HFFc6 (cell line): ENCODE measurements at regions not wholly inside any gene's neighbourhood (a gene's known extent, or its start where the extent isn't known, plus 50 kb on each side); places are given as distances from the start of the nearest gene placed in this dataset.

Experiments used
- DNase-seq: peaks from one replicate; pipeline ENCODE4 v3.0.0-alpha.2; 2018
- H3K27ac Mint-ChIP-seq: 2 replicates; pipeline ENCODE4 v1.8.0; 2020; ENCODE audit warnings: mild to moderate bottlenecking, mixed read lengths
- H3K27me3 Mint-ChIP-seq: 2 replicates; pipeline ENCODE4 v1.8.0; 2021; ENCODE audit warnings: mild to moderate bottlenecking, moderate library complexity, mixed read lengths; ENCODE audit not compliant: insufficient read depth
- H3K36me3 Mint-ChIP-seq: 2 replicates; pipeline ENCODE4 v1.8.0; 2021; ENCODE audit warnings: low read depth, mixed read lengths
- H3K4me1 Mint-ChIP-seq: 2 replicates; pipeline ENCODE4 v1.8.0; 2020; ENCODE audit warnings: low read depth, mixed read lengths
- H3K4me3 Mint-ChIP-seq: 2 replicates; pipeline ENCODE4 v1.8.0; 2020; ENCODE audit warnings: mild to moderate bottlenecking, moderate library complexity, mixed read lengths
- H3K9me3 Mint-ChIP-seq: 2 replicates; pipeline ENCODE4 v1.8.0; 2020; ENCODE audit warnings: mild to moderate bottlenecking, mixed read lengths
- CTCF ChIP-seq: fragments of 200-600 bp; sonication (generic); IDR thresholded peaks from 2 replicates; pipeline ENCODE4 v1.5.0; 2021; ENCODE audit warnings: antibody characterized with exemption, mild to moderate bottlenecking

GRCh38 chr14:101616202-101616601 lies 54.9 kb downstream of the DIO3 start:
- H3K36me3 Mint-ChIP-seq, result no peaks in the 10 kb centered on the region
- no peak overlapping the region for H3K4me3 Mint-ChIP-seq
- no peak overlapping the region for H3K27ac Mint-ChIP-seq
- no peak for DNase-seq
- TF ChIP-seq CTCF, result no peak
- H3K4me1 Mint-ChIP-seq, result no peaks in the 10 kb centered on the region
- H3K27me3 Mint-ChIP-seq, result peaks cover 27% of the 10 kb centered on the region
- H3K9me3 Mint-ChIP-seq, result no peaks in the 10 kb centered on the region

GRCh38 chr14:101619484-101619883 lies 58.2 kb downstream of the DIO3 start:
- Mint-ChIP-seq H3K4me3 (no peak overlapping the region), H3K27ac (no peak overlapping the region), H3K9me3 (no peaks in the 10 kb centered on the region), H3K4me1 (no peaks in the 10 kb centered on the region), H3K36me3 (no peaks in the 10 kb centered on the region), H3K27me3 (peaks cover 45% of the 10 kb centered on the region)
- DNase-seq, result no peak
- TF ChIP-seq CTCF, result no peak

- Mint-ChIP-seq H3K4me1 (no peaks in the 10 kb centered on the region), H3K4me3 (no peak overlapping the region), H3K36me3 (no peaks in the 10 kb centered on the region), H3K27me3 (peaks cover 44% of the 10 kb centered on the region), H3K9me3 (no peaks in the 10 kb centered on the region), H3K27ac (no peak overlapping the region)
- no peak for TF ChIP-seq CTCF
- no peak for DNase-seq
Observed at GRCh38 chr14:101620031-101620788, 58.9 kb downstream of the DIO3 start.

GRCh38 chr14:101620821-101621785 lies 59.8 kb downstream of the DIO3 start:
- Mint-ChIP-seq H3K27ac (no peak overlapping the region), H3K27me3 (peaks cover 40% of the 10 kb centered on the region), H3K4me1 (no peaks in the 10 kb centered on the region), H3K9me3 (no peaks in the 10 kb centered on the region), H3K4me3 (no peak overlapping the region), H3K36me3 (no peaks in the 10 kb centered on the region)
- TF ChIP-seq CTCF, result no peak
- DNase-seq, result no peak

GRCh38 chr14:101622251-101623076 lies 61.2 kb downstream of the DIO3 start:
- no peak for TF ChIP-seq CTCF
- Mint-ChIP-seq H3K36me3 (no peaks in the 10 kb centered on the region), H3K4me1 (no peaks in the 10 kb centered on the region), H3K9me3 (no peaks in the 10 kb centered on the region), H3K27me3 (peaks cover 38% of the 10 kb centered on the region), H3K4me3 (no peak overlapping the region), H3K27ac (no peak overlapping the region)
- no peak for DNase-seq
